Activated CD4-positive, alpha-beta T cell treated with anti-CD3 and anti-CD28 coated beads, Interleukin-2, amount 10 ng/mL, durations not matched to agents 7 days and 5 days (primary cell): ENCODE measurements at regions not wholly inside any gene's neighbourhood (a gene's known extent, or its start where the extent isn't known, plus 50 kb on each side); places are given as distances from the start of the nearest gene placed in this dataset.

Experiments used
- CTCF ChIA-PET: fragments of 350-600 bp; sonication (Branson Sonifier 250); formaldehyde crosslinking; loops from one replicate; lab custom pipeline; 2021; ENCODE audit warnings: antibody characterized with exemption; lab: Charles Lee
- POLR2A ChIA-PET: fragments of 350-600 bp; sonication (Branson Sonifier 250); formaldehyde crosslinking; loops from one replicate; lab custom pipeline; 2021; ENCODE audit warnings: antibody characterized with exemption; lab: Charles Lee
- DNase-seq: peaks from one replicate; pipeline ENCODE4 v3.0.0-alpha.2; 2020
- H3K27ac Mint-ChIP-seq: one replicate; pipeline ENCODE4 v1.8.0; 2021; ENCODE audit warnings: mild to moderate bottlenecking, moderate library complexity, mixed read lengths
- H3K27me3 Mint-ChIP-seq: one replicate; pipeline ENCODE4 v1.8.0; 2021; ENCODE audit warnings: mixed read lengths
- H3K36me3 Mint-ChIP-seq: one replicate; pipeline ENCODE4 v1.8.0; 2021; ENCODE audit warnings: low read depth, mixed read lengths
- H3K4me1 Mint-ChIP-seq: one replicate; pipeline ENCODE4 v1.8.0; 2021; ENCODE audit warnings: mixed read lengths
- H3K4me3 Mint-ChIP-seq: one replicate; pipeline ENCODE4 v1.8.0; 2021; ENCODE audit warnings: mild to moderate bottlenecking, moderate library complexity, mixed read lengths
- H3K9me3 Mint-ChIP-seq: one replicate; pipeline ENCODE4 v1.8.0; 2021; ENCODE audit warnings: mixed read lengths

DNA sequence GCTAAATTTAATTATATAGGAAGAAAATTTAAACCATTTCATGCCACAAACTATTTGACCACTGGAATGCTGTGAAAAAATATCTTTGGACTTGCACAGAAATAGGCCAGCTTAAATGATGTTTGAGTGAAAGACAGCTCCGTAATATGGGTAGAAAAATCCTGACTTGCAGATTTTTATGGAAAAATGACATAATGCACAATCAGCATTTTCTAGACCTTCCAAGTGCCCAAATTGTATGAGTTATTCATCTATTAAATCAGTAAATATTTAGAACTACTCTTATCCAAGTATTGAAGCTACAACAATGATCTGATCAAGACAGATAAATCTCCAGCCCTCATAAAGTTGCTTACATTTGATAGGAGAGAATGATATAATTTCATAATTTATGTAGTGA is 691.1 kb upstream of the DDX18 start:
- CTCF ChIA-PET, result no interaction called here
- H3K4me3 Mint-ChIP-seq, result no peak overlapping the region

DNA sequence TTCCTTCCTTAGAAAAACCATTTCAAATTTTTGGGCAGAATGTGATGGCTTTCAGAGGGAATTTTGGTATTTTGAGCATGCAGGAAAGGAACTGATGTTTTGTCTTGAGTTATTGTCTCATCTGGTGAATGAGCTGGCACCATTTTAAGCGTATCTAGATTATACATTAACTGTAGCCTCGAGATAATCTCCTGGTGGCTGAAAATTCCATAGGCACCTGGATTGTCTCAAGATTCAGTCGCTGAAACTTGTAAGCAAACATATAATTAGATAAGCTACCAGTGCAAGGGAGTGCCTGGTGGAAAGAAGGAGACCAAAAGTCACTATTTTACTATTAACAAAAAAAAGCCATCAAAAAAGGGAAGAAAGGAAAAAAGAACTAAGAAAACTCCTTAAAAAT is 687.8 kb upstream of the DDX18 start:
- Mint-ChIP-seq H3K4me1 (no peaks in the 10 kb centered on the region), H3K36me3 (no peaks in the 10 kb centered on the region), H3K27ac (no peak overlapping the region), H3K27me3 (no peaks in the 10 kb centered on the region), H3K9me3 (peaks cover 8% of the 10 kb centered on the region), H3K4me3 (no peak overlapping the region)
- DNase-seq, result no peak
- ChIA-PET CTCF (no interaction called here), POLR2A (no interaction called here)

More for the DNA sequence above, 691.1 kb upstream of the DDX18 start:
- H3K4me1 Mint-ChIP-seq, result no peaks in the 10 kb centered on the region
- peaks cover 6% of the 10 kb centered on the region for H3K9me3 Mint-ChIP-seq
- H3K36me3 Mint-ChIP-seq, result no peaks in the 10 kb centered on the region
- H3K27ac Mint-ChIP-seq, result no peak overlapping the region
- POLR2A ChIA-PET, result no interaction called here
- no peak for DNase-seq
- no peaks in the 10 kb centered on the region for H3K27me3 Mint-ChIP-seq

DNA sequence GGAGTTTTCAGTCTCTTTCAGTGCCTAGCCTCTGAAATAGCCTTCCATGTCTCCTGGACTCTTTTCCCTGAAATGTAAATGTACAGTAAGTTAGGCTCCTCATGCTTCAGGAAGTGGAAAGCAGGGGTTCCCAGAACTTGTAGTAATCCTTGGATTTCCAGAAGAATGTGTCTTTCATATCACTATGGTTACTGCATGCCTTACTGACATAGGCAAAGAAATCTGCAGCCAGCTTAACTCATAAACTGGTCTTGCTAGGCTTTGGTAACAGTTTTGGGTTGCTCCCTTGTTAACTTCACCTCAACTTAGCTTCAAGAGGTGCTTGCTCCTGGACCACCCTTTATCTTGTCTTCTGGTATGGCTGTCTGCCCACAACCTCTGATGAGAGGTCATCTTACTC is 686.8 kb upstream of the DDX18 start:
- ChIA-PET POLR2A (no interaction called here), CTCF (interaction anchor here (0.6 kb wide), 1 partner anchor 454 kb away, joined by 5 read pairs; no protein-coding TSS in a partner anchor)
- Mint-ChIP-seq H3K36me3 (no peaks in the 10 kb centered on the region), H3K9me3 (peaks cover 8% of the 10 kb centered on the region), H3K27me3 (no peaks in the 10 kb centered on the region), H3K4me1 (no peaks in the 10 kb centered on the region), H3K4me3 (no peak overlapping the region), H3K27ac (no peak overlapping the region)
- DNase-seq, result no peak

DNA sequence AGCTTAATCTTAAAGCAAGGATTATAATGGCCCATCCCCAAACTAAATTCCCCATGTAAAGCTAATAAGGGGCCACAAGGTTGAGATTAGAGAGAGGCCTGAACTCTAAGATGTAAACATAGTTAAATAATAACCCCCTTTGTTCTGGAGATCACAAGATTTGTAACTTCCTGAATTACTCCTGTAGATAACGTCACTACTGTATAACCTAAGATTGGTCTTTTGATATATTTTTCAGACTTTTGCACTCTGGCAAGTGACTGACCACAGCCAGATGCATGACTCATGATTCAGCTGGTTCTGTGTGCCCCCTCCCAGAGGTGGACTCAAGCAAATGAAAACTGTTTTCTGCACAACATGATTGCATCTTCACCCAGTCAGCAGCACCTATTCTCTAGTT is 686.0 kb upstream of the DDX18 start:
- Mint-ChIP-seq H3K27me3 (no peaks in the 10 kb centered on the region), H3K4me1 (no peaks in the 10 kb centered on the region), H3K9me3 (peaks cover 8% of the 10 kb centered on the region), H3K27ac (no peak overlapping the region), H3K4me3 (no peak overlapping the region), H3K36me3 (no peaks in the 10 kb centered on the region)
- no peak for DNase-seq
- ChIA-PET POLR2A (no interaction called here), CTCF (interaction anchor here (0.6 kb wide), 1 partner anchor 455 kb away, joined by 5 read pairs; no protein-coding TSS in a partner anchor)

DNA sequence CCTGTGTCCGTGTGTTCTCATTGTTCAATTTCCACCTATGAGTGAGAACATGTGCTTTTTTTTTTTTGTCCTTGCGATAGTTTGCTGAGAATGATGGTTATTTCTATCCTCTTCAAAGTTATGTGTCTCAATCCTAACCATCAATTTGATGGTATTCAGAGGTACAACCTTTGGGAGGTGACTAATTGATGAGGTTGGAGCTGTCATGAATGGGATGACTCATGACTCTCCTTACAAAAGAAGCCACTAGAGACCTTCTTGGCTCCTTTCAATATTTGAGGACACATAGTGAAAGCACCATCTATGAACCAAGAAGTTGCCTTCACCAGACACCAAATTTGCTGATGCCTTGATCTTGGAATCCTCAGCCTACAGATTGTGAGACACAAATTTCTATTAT is 677.1 kb upstream of the DDX18 start:
- ChIA-PET POLR2A (no interaction called here), CTCF (no interaction called here)
- Mint-ChIP-seq H3K27ac (no peak overlapping the region), H3K9me3 (peaks cover 4% of the 10 kb centered on the region), H3K36me3 (no peaks in the 10 kb centered on the region), H3K4me3 (no peak overlapping the region), H3K4me1 (no peaks in the 10 kb centered on the region), H3K27me3 (no peaks in the 10 kb centered on the region)
- no peak for DNase-seq

DNA sequence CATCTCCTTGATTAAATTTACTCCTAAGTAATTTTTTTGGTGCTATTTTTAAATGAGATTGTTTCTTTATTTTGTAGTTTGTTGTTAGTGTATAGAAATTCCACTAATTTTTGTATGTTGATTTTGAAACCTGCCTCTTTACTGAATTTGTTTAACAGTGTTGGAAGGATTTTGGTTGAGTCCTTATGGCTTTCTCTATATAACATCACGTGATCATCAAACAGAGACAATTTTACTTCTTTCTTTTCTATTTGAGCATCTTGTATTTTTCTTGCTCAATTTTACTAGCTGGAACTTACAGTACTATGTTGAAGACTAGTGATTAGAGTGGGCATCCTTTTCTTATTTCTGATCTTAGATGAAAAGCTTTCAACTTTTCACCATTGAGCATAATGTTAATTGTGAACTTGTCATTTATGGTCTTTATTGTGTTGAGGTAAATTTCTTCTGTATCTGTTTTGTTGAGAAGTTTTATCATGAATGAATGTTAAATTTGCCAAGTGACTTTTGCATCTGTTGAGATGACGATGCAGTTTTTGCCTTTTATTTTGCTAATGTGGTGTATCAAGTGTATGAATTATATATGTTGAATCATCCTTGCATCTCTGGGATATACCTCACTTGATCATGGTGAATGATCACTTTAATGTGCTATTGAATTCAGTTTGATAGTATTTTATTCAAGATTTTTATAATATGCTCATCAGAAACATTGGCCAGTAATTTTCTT is 645.3 kb upstream of the DDX18 start:
- Mint-ChIP-seq H3K27me3 (no peaks in the 10 kb centered on the region), H3K4me1 (no peaks in the 10 kb centered on the region), H3K27ac (no peak overlapping the region), H3K36me3 (no peaks in the 10 kb centered on the region), H3K4me3 (no peak overlapping the region), H3K9me3 (peaks cover 17% of the 10 kb centered on the region)
- DNase-seq, result no peak
- ChIA-PET POLR2A (no interaction called here), CTCF (interaction anchor here (0.6 kb wide), 1 partner anchor 542 kb away, joined by 3 read pairs; no protein-coding TSS in a partner anchor)

DNA sequence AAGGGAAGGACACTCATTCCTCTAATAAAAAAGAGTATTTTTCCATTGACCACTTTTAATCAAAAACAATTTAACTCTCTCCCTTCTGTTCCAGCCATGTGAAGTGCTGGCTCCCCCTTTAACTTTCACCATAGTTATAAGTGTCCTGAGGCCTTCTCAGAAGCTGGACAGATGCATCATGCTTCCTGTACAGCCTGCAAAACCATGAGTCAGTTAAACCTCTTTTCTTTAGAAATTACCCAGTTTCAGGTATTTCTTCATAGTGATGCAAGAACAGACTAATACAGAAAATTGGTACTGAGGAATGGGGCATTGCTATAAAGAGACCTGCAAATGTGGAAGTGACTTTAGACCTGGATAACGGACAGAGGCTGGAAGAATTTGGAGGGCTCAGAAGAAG is 643.6 kb upstream of the DDX18 start:
- no peak for DNase-seq
- H3K27me3 Mint-ChIP-seq, result no peaks in the 10 kb centered on the region
- H3K27ac Mint-ChIP-seq, result no peak overlapping the region
- H3K9me3 Mint-ChIP-seq, result peaks cover 17% of the 10 kb centered on the region
- H3K36me3 Mint-ChIP-seq, result no peaks in the 10 kb centered on the region
- ChIA-PET POLR2A (no interaction called here), CTCF (no interaction called here)
- H3K4me1 Mint-ChIP-seq, result no peaks in the 10 kb centered on the region
- no peak overlapping the region for H3K4me3 Mint-ChIP-seq

DNA sequence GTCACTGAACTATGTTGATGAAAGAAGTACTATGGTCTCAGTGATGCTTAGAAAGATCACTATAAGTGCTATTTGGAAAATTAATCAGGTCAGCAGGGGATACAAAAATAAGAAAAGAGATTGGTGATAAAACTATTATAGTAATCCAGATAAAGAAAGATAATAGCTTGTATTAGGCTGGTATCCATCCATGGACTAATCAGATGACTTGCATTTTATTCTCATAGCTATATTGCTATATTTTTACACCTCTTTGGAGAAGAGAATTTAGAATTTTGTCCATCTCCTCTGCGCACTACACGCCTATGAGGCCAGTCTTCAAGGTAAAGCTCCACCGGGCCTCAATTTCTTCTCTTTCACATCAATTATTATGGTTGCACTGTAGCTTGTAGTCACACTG is 635.1 kb upstream of the DDX18 start:
- no peaks in the 10 kb centered on the region for H3K27me3 Mint-ChIP-seq
- H3K27ac Mint-ChIP-seq, result no peak overlapping the region
- no peak for DNase-seq
- H3K4me1 Mint-ChIP-seq, result no peaks in the 10 kb centered on the region
- CTCF ChIA-PET, result interaction anchor here (0.6 kb wide), 1 partner anchor 390 kb away, joined by 5 read pairs; no protein-coding TSS in a partner anchor
- POLR2A ChIA-PET, result no interaction called here
- no peak overlapping the region for H3K4me3 Mint-ChIP-seq
- no peaks in the 10 kb centered on the region for H3K36me3 Mint-ChIP-seq
- peaks cover 11% of the 10 kb centered on the region for H3K9me3 Mint-ChIP-seq

DNA sequence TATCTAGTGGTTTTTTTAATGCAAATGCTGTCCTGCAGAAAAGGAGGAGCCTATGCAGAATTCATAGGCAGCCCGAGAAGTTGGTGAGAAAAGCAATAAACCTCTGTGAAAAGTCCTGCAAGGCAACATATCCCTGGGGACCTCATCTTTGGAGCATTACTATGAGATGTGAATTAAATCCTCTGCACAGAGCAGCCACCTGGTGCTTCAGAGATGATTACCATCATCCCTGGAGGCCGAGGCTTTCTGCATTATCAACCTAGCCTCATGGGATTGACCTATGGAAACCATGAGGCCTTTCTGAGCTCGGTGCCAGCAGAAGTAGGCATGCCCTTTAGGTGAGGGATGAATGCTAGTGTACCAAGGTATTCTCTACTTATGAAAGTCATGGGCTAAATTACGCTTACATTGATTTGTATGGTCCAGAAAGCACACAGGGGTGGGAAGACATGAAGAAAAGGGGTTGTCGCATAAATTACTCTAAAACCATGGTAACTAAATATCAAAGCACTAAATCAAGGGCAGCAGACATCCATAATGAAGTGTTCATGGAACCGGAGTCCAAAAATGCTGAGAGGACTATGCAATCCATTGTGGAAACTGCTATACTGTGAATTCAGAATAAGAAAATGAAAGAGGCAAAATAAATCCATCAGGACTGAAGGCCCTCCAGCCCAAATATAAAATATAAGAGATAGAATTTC is 623.5 kb upstream of the DDX18 start:
- Mint-ChIP-seq H3K27me3 (no peaks in the 10 kb centered on the region), H3K9me3 (peaks cover 8% of the 10 kb centered on the region), H3K4me1 (no peaks in the 10 kb centered on the region), H3K27ac (no peak overlapping the region), H3K36me3 (no peaks in the 10 kb centered on the region), H3K4me3 (no peak overlapping the region)
- POLR2A ChIA-PET, result no interaction called here
- DNase-seq, result no peak
- CTCF ChIA-PET, result no interaction called here

DNA sequence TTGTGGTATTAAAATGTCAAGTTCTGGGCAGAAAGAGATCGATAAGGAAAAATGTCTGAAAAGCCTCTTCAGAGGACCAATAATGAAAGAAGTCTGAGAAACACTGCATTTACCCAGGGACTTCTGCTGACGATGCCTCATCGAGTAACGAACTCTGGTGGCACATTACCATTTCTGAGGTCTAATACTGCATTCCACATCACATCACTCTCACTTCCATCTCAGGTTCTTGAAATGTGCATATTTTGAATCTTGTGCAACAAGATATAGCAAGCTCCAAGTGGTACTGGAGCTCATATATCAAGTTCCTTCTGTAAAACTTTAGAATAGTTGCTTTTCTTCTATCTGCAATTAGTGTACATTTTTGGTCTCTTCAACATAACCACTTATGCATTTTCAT is 619.1 kb upstream of the DDX18 start:
- H3K27me3 Mint-ChIP-seq, result no peaks in the 10 kb centered on the region
- H3K4me3 Mint-ChIP-seq, result no peak overlapping the region
- no peak for DNase-seq
- ChIA-PET CTCF (no interaction called here), POLR2A (no interaction called here)
- no peaks in the 10 kb centered on the region for H3K4me1 Mint-ChIP-seq
- peaks cover 8% of the 10 kb centered on the region for H3K9me3 Mint-ChIP-seq
- no peaks in the 10 kb centered on the region for H3K36me3 Mint-ChIP-seq
- no peak overlapping the region for H3K27ac Mint-ChIP-seq

DNA sequence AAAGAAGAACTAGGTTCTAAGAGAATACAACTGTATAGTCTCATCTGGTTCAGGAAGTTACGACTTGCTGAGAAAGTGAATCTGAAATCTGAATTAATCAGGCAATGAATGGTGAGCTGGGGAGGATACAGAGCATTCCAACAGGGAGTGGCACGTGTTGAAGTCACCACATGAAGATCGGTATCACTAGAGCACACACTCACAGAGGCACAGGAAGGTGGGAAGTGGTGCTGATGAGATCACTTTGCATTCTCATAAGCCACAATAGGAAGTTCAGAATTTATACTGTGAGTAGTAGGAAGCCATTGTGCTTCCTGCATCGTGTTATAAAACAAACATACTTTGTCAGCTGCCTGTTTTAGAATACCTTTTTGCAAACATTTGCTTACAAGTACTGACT is 615.0 kb upstream of the DDX18 start:
- POLR2A ChIA-PET, result no interaction called here
- Mint-ChIP-seq H3K27me3 (no peaks in the 10 kb centered on the region), H3K27ac (no peak overlapping the region)

DNA sequence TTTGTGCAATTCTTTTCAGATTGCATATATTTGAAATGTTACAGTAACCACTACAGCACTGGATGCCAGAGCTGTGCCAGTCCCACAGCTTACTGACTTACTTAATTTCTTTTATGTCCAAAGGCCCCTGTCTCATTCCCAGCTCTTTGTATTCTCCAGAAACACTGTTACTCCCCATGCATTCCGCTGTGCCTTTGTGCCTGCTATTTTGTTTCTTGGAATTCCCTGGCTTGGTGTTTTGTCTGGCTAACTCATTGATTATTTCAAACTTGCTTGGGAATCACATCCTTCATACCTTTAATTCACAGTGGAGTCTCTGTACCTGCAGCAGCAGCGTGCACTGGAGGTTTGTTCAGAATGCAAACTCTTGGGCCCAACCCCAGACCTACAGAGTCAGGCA is 601.9 kb upstream of the DDX18 start:
- no peaks in the 10 kb centered on the region for H3K4me1 Mint-ChIP-seq
- H3K36me3 Mint-ChIP-seq, result no peaks in the 10 kb centered on the region
- ChIA-PET POLR2A (no interaction called here), CTCF (no interaction called here)
- no peak overlapping the region for H3K4me3 Mint-ChIP-seq
- no peaks in the 10 kb centered on the region for H3K27me3 Mint-ChIP-seq
- no peak overlapping the region for H3K27ac Mint-ChIP-seq
- no peak for DNase-seq
- H3K9me3 Mint-ChIP-seq, result peaks cover 6% of the 10 kb centered on the region

More for the DNA sequence above, 615.0 kb upstream of the DDX18 start:
- CTCF ChIA-PET, result no interaction called here
- no peak for DNase-seq
- no peaks in the 10 kb centered on the region for H3K4me1 Mint-ChIP-seq
- no peak overlapping the region for H3K4me3 Mint-ChIP-seq
- peaks cover 7% of the 10 kb centered on the region for H3K9me3 Mint-ChIP-seq
- no peaks in the 10 kb centered on the region for H3K36me3 Mint-ChIP-seq

DNA sequence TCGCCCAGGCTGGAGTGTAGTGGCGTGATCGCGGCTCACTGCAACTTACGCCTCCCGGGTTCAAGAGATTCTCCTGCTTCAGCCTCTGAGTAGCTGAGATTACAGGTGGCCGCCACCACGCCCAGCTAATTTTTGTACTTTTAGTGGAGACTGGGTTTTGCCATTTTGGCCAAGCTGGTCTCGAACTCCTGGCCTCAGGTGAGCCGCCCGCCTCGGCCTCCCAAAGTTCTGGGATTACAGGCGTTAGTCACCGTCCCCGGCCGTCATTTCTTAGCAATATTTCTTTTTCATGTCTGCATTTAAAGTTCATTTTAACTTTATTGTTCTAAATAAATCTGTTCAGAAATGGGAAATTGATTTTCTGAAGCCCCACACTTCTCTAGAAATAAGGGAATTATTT is 597.3 kb upstream of the DDX18 start:
- ChIA-PET CTCF (no interaction called here), POLR2A (no interaction called here)
- DNase-seq, result no peak
- Mint-ChIP-seq H3K9me3 (peaks cover 12% of the 10 kb centered on the region), H3K27ac (no peak overlapping the region), H3K4me3 (no peak overlapping the region), H3K27me3 (no peaks in the 10 kb centered on the region), H3K36me3 (no peaks in the 10 kb centered on the region), H3K4me1 (no peaks in the 10 kb centered on the region)
